GM21526 (cell line): ENCODE measurements at regions not wholly inside any gene's neighbourhood (a gene's known extent, or its start where the extent isn't known, plus 50 kb on each side); places are given as distances from the start of the nearest gene placed in this dataset.
"Not testable (repeated sequence)": the region's sequence is repeated elsewhere in the genome, so short reads cannot be mapped to it uniquely, and the experiment has no call there.

Source experiments
- ATAC-seq: cut with Tn5 transposase; IDR thresholded peaks from one replicate; pipeline ENCODE4 v1.9.1; 2021; ENCODE audit warnings: moderate library complexity; ENCODE audit not compliant: unreplicated experiment, low FRiP score

DNA sequence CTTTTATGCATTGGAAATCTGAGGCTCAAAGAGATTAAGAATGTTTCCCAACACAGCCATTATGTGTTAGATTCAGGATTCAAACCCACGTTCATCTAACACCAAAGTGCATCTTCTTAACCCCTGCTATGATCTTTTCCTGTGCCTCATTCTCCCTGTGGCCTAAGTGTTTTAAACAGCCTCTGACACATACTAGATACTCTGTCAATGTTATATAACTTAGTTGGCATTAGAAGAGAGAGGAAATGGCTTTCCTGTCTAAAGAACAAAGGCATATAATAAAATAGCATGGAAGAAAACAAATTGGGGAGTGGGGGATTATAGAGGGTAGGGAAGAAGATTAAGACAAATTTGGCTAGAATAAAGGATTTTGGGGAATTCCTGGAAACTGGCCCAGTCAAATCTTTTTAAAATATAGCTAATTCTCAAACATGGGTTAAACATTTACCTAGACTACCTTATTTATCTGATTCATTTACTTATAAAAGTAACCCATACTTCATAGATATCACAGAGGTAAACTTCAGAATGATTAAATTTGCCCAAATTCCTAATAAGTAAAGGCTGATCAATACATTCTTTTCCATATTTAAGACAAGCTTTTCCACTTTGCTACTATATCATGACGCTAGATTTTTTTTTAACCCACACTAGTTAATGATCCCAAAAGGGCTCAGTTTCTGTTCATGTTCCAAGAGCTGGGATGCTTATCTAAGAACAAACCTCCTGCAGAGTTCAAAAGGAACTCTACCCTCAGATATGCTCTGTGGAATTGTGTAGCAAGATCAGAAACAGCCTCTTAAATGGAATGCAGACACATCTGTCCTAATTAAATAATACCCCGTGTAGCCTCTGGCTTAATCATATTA is 122.9 kb upstream of the PTPRG start:
- ATAC-seq = no peak

DNA sequence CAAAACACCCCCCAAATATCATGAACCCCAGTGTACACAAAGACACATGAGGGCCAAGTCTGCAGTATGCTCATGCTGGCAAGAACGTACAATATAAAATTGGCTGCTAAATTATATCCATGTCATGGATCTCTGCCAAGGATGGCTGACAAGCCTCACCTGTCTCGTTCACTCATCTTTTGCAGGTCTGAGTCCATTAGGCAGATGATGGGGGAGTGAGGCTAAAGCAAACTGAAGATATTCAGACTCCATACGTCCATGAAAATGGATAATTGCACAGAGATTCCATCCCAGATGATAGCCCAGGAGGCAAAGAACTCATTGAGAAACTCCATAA is 122.3 kb upstream of the PTPRG start:
- no peak for ATAC-seq

DNA sequence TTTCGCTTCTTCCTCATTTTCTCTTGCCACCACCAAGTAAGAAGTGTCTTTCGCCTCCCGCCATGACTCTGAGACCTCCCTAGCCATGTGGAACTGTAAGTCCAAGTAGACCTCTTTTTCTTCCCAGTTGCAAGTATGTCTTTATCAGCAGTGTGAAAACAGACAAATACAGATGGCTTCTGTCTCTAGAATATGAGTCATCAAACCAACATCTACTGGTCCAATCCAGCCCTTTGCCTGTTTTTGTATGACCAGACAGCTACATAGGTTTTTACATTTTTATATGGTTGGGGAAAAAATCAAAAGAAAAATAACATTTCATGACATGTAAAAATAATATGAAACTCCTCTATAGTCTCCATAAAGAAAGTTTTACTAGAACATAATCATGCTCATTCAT is 118.7 kb upstream of the PTPRG start:
- ATAC-seq = no peak

DNA sequence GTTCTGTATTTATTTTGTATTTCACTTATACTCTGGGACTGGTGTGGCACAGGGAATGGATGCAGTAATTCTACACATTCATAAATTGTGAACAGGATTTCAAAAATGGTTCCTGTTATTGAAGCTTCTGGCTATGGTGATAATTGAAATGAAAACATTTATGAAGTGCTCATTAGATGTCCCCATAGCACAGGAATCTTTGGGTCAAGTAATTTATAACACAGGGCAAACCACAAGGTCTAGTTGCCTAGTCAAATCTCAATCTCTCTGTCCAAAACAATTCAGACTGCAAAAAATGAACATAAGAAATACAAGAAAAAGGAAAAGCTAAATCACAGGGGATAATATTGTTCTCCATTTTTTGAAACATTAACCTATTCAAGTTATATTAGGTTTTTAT is 117.5 kb upstream of the PTPRG start:
- no peak for ATAC-seq

DNA sequence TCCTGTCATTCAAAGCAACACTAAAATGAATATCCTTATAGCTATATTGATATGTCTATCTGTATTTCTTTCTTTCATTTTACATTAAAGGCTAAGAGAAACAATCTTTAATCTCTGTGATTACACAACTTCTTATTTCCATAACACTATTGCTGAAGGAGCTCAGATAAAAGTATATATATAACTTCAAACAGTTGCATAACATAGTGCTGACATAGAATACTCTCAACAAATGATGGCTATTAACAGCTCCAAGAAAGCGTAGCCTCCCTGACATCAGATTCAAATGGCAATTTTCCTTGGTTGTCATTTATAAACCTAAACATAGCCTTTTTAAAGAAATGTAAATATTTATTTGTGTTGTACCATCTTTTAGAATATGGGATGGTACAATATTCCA is 116.6 kb upstream of the PTPRG start:
- no peak for ATAC-seq

DNA sequence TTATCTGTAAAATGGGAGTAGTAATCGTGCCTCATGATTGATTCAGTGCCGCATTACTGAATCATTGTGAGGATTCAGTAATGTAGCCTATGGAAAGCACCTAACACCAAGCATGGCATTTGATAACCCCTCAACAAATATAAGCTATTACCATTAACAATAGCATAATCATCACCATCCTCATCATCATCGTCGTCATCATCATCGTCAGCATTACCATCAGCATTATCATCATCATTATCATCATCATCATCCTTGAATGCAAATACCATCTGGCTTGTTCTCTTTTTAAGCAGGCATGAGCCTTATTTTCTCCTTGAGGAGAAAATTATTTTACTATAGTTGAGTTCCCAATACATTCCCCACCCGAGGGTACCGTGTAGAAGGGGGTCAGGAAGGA is 115.4 kb upstream of the PTPRG start:
- no peak for ATAC-seq

DNA sequence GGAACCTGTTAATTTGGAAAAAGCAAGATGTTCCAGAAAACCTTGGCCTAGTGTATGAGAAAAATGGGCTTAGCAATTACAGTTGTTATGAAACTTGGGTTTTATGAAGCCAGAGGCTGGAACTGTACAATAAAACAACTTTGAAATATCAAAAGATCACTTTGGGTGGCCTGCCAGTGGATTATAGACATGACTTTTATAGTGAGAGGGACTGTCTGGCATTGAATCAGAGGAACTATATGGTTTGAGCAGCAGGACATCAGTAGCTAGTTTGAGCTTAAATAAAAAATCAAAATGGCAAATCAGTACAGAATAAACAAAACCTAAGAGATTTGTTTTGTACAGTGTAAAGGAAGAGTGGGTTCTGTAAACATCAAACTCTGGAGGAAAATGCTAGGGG is 115.0 kb upstream of the PTPRG start:
- ATAC-seq = no peak

DNA sequence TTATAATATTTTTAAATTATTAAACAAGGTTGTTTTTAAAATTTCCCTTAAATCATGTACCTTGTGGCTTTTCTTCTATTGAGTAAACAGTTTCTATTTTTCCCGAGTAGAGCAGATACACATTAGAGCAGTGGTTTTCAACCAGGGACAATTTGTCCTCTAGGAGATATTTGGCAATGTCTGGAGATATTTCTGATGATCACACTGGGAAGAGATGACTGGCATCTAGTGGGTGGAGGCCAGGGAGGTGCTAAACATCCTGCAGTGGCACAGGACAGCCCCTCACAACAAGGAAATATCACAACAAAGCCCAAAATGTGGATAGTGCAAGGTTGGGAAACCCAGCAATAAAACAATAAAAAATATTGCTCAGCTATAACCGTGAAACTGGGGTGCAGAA is 113.0 kb upstream of the PTPRG start:
- no peak for ATAC-seq

DNA sequence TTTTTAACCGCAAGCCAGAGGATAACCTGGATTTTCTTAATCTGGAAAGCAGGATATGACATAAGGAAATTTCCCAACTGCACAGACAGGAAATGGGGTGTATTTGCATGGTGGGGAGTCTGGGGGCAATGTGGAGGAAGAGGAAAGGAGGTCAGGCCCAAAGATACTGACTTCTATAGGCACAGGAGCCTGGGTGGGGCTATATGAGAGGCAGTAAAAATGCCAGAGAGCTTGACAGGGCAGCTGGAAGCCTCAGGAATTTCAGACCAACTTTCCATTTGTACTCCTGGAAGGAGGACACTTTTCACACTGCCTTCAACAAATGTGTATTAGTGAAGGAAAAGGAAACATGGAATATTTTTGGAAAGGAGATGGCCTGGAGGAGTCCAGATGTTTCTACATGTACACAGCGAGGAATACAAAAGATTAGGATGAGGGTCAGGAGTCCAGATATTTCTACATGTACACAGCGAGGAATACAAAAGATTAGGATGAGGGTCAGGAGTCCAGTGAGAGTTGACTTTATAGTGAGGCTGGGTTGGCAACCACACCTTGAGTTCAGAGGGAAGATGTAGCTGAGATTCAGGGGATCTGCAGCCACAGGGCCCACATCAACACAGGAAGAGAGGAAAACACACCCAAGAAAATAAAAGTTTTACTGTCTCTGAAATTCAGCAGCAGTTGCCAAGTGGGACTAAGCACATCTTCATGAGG is 111.9 kb upstream of the PTPRG start:
- no peak for ATAC-seq

DNA sequence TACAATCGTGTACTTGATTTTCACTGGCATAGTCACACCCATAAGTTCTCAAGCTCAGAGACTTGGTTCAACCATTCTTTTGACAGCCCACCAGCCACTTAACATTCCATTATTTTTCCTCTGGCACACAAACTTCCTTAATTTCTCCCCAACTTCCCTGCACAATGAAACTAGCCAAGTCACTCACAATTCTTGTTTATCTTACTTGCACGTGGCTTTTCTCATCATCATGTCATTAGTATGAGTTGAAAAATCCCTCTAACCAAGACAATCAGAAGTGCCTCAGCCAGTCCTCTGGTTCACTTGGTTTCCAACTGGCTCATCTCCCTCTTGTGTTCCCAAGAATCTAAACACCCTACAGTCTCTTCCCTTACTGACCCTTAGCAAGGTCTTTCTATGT is 110.5 kb upstream of the PTPRG start:
- no peak for ATAC-seq

DNA sequence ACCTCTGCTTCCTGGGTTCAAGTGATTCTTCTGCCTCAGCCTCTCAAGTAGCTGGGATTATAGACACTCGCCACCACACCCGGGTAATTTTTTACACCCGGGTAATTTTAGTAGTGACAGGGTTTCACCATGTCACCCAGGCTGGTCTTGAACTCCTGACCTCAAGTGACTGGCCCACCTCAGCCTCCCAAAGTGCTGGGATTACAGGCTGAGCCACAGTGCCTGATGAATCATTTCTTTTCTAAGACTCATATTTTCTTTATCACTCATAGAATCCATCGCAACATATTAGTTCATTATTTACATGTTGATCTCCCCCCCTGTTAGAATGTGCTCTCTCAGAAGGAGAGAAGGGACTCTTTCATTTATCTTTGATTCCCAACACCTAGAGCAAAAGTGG is 109.5 kb upstream of the PTPRG start:
- no peak for ATAC-seq

DNA sequence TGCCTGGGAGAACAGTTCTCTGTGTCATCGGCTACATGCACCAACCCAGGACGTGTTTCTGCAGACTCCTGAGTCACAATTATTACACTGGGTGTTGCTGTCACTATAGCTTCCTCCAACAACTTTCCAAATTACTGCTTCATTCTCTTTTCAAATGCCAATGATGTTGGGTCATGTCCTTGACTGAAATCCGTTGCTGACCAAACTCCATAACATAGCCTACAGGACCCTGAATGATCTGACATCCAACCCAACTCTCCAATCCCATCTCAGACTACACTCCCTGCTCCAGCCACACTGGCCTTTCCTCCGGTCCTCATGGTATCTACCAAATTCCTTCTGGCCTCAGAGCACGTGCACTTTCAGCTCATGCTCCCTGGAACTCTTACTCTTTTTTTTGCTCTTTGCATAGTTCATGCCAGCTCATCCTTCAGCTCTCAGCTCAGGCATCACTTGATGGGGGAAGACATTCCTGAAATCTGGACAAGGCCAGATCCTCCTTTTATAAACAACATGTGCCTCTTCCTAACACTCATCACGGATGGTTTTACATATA is 108.8 kb upstream of the PTPRG start:
- no peak for ATAC-seq

DNA sequence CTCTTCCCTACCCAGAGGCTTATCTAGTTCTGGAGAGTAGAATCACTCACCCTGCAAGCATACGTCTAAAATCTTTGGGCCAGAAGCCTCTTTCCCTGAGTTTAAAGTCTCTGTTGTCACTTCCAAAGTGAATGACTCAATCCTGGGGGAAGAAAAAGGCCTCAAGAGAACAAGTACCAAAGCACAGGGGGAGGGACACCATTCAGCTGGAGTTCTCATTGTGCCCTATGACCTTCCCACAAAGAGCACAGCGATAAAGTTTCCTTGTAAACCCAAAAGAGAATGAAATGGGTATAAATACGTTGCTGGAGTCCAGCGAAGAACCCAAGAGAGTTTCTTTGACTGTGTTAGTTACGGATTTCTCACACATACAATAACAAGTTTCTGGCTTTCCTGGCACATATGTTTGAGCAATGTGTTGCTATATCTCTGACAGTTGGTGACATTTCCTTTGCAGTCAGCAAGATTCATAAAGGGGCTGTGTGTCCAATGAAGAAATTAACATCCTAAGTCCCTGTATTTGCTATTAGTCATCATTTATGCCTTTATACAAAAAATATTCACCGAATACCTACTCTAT is 107.3 kb upstream of the PTPRG start:
- ATAC-seq = no peak

DNA sequence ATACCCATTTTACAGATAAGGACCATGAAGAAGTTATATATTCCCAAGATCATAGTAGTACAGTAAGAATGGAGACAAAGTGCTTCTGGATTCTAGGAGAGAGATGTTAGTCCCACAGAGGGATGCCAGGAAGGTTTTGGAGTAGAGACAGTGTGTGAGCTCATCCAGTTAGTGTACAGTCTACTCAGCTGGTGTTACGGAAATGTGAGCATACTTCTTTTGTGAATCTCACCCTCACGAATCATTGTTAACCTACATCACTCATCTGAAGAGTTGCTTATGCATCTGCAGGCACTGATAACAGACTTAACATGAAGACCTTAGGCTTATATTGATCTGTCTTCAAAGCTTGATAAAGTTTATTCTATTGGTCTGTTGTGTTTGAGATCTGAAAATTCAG is 106.6 kb upstream of the PTPRG start:
- ATAC-seq = no peak

DNA sequence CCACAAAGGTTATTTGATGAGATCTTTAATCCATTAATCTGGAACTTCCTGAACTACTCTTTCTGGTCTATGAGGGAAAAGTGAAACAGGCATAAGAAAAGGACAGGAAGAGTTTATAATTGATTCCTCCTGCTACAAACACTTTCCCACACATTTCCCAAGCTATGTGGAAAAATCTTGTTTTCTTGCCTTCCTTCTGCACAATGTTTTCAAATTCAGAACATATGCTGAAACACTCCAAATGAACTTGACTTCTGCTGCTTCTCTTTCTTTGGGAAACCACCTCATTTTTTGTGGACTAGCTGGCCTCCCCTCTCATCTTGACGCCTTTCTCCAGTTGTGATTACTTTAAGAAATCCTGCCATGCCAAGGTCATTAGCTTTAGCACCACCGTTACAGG is 100.7 kb upstream of the PTPRG start:
- no peak for ATAC-seq

DNA sequence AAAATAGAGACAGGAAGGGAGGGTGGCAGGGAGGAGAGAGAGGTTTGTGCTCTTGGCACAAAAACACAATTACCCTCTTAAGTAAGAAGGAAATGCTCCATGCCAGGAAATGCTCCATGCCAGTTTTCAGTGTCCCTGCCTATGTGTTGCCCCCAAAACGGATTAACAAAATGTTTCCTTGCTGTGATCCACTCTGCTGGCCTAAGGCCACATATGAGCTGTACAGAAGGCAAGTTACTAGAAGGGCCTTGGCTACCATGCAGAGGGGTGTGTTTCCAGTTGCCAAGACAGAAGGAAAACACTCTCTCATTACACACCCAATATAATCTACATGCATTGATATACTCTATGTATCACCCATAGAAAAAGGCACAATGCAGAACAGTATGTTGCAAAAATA is 98.2 kb upstream of the PTPRG start:
- ATAC-seq = no peak

DNA sequence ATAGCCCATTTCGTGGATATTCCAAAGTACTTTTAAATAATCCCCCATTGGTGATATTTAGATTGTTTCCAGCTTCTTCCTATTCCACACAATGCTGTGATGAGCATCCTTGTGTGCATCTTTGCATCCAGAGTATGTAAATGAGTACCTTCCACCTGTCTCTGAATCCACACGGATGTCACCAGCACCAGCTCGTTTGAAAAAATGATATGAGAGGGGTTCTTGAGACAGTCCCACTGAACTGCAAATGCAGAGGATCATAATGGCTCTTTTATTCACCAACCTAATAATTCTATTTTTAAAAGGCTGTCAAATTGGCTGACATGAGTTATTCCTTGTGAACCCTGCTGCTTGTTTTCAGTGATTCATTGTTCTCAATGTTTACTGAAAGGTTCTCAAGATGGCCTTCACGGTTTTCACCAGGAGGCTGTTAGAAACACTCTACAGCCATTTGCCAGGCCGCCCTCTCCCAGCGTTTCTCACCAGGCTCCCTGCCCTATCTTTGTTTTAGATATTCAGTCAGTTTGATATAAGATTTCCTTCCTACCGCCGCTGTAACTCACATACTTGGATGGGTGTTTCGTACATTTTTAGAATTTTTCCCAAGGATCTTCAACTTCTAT is 96.7 kb upstream of the PTPRG start:
- no peak for ATAC-seq

DNA sequence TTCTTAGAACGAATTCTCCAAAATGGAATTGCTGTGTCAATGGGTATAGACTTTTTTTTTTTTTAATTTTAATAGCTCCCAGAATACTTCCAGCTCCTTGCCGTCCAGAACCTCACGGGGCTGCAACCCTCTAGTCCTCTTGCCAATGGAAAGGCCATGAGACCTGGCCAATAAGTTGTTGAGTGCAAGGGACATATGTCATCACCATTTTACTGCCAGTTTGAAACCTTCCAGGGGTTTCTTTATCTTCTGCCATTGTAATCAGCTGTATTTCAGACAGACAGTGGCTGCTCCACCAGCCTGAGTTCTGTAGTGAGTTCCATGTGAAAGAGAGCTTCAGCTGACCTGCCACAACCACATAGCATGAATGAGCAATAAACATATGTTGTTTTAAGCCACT is 95.0 kb upstream of the PTPRG start:
- no peak for ATAC-seq

DNA sequence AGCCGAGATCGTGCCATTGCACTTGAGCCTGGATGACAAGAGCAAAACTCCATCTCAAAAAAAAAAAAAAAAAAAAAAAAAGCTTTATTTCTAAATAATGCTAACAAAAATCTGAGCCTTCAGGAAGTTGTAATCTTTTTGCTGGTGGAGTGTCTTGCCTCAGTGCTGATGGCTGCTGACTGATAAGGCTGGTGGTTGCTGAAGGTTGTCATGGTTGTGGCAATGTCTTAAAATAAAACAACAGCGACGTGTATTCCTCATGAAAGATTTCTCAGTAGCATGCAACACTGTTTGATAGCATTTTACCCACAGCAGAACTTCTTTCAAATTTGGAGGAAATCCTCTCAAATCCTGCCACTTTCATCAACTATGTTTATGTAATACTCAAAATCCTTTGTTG is 77.4 kb upstream of the PTPRG start:
- ATAC-seq = no peak

DNA sequence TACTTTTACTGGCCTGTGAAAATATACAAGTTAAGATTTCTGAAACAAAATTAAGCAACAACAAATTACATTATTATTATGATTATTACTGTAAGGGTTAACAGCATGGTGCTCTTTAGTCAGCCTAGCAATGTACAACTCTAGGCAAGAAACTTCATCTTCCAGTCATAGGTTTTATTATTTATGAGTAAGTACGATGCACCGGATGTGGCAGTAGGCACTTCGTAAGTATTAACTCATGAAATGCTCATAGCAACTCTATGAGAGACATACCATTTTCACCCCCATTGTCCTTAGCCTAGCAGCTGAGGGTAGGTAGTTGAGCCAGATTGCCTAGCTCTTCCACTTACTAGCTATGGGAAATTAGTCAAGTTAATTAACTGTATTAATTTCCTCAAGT is 68.0 kb upstream of the PTPRG start:
- no peak for ATAC-seq

DNA sequence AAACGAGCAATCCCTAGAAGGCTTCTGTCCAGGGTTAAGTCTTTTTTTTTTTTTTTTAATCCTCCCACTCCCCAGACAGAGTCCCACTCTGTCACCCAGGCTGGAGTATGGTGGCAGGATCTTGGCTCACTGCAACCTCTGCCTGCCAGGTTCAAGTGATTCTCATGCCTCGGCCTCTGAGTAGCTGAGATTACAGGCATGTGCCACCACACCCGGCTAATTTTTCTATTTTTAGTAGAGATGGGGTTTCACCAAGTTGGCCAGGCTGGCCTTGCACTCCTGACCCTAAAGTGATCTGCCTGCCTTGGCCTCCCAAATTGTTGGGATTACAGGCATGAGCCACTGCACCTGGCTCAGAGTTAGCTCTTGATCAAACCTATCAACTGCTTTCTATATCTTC is 67.1 kb upstream of the PTPRG start:
- ATAC-seq = not testable (repeated sequence)
